Mesendoderm (in vitro differentiated cells): ENCODE measurements at regions not wholly inside any gene's neighbourhood (a gene's known extent, or its start where the extent isn't known, plus 50 kb on each side); places are given as distances from the start of the nearest gene placed in this dataset.
A peak's percentile ranks its signal among the peaks of the same experiment; 100 is the strongest.

Source experiments
- DNase-seq: peaks from one replicate; pipeline ENCODE4 v3.0.0; 2013
- H2AK5ac ChIP-seq: 2 replicates; pipeline ENCODE4 v1.6.1; 2013; ENCODE audit warnings: low read length, inconsistent platforms
- H2BK120ac ChIP-seq: 2 replicates; pipeline ENCODE4 v1.6.1; 2013; ENCODE audit warnings: low read depth, mild to moderate bottlenecking, low read length, moderate library complexity, mixed read lengths
- H2BK15ac ChIP-seq: replicated peaks from 2 replicates; pipeline ENCODE4 v1.6.1; 2013; ENCODE audit warnings: low read depth, mild to moderate bottlenecking, moderate library complexity
- H2BK5ac ChIP-seq: 2 replicates; pipeline ENCODE4 v1.6.1; 2013; ENCODE audit warnings: low read length, inconsistent platforms
- H3K18ac ChIP-seq: 2 replicates; pipeline ENCODE4 v1.6.1; 2013; ENCODE audit warnings: mild to moderate bottlenecking, low read length, mixed read lengths
- H3K23ac ChIP-seq: one replicate; pipeline ENCODE4 v1.6.1; 2013; ENCODE audit warnings: low read length
- H3K27ac ChIP-seq: 2 replicates; pipeline ENCODE4 v1.5.1; 2013; ENCODE audit warnings: low read depth, mild to moderate bottlenecking, inconsistent platforms, low read length, moderate library complexity
- H3K27me3 ChIP-seq: 2 replicates; pipeline ENCODE4 v1.6.1; 2013; ENCODE audit warnings: low read length, control low read depth, mild to moderate bottlenecking, inconsistent platforms; ENCODE audit not compliant: insufficient read depth, poor library complexity
- H3K36me3 ChIP-seq: 2 replicates; pipeline ENCODE4 v1.6.1; 2013; ENCODE audit warnings: low read length, inconsistent platforms; ENCODE audit not compliant: control insufficient read depth, insufficient read depth
- H3K4ac ChIP-seq: one replicate; pipeline ENCODE4 v1.6.1; 2013; ENCODE audit warnings: low read depth, mild to moderate bottlenecking, low read length, moderate library complexity
- H3K4me1 ChIP-seq: 2 replicates; pipeline ENCODE4 v1.6.1; 2013; ENCODE audit warnings: low read depth, low read length, inconsistent platforms; ENCODE audit not compliant: control insufficient read depth
- H3K4me2 ChIP-seq: 2 replicates; pipeline ENCODE4 v1.6.1; 2013; ENCODE audit warnings: low read length
- H3K4me3 ChIP-seq: 2 replicates; pipeline ENCODE4 v1.5.1; 2013; ENCODE audit warnings: mild to moderate bottlenecking, low read length
- H3K56ac ChIP-seq: one replicate; pipeline ENCODE4 v1.6.1; 2013; ENCODE audit warnings: low read length
- H3K79me1 ChIP-seq: 2 replicates; pipeline ENCODE4 v1.6.1; 2013; ENCODE audit warnings: low read length, inconsistent platforms
- H3K79me2 ChIP-seq: 2 replicates; pipeline ENCODE4 v1.6.1; 2013; ENCODE audit warnings: mild to moderate bottlenecking, low read length; ENCODE audit not compliant: control insufficient read depth, insufficient read depth
- H3K9ac ChIP-seq: 2 replicates; pipeline ENCODE4 v1.6.1; 2013; ENCODE audit warnings: low read length, inconsistent platforms
- H4K5ac ChIP-seq: one replicate; pipeline ENCODE4 v1.6.1; 2013; ENCODE audit warnings: low read length
- H4K8ac ChIP-seq: one replicate; pipeline ENCODE4 v1.6.1; 2013; ENCODE audit warnings: low read depth, mild to moderate bottlenecking, control low read depth, low read length, moderate library complexity
- WGBS: extraction: QIAGEN DNeasy Blood & Tissue Kit; methylation state at CpG from one replicate; pipeline ENCODE4 v1.1.7; 2013; ENCODE audit warnings: low lambda C conversion rate, missing lambda C conversion rate; ENCODE audit not compliant: insufficient coverage; ENCODE audit errors: extremely low coverage; 5-methylcytosine and 5-hydroxymethylcytosine counted together

GRCh38 chr15:70164910-70165715 lies 67.4 kb upstream of the TLE3 start:
- Histone ChIP-seq H3K9ac (peak overlapping the region; percentile 1), H3K18ac (no peak overlapping the region), H3K4me1 (peaks cover 8% of the 10 kb centered on the region)

DNA sequence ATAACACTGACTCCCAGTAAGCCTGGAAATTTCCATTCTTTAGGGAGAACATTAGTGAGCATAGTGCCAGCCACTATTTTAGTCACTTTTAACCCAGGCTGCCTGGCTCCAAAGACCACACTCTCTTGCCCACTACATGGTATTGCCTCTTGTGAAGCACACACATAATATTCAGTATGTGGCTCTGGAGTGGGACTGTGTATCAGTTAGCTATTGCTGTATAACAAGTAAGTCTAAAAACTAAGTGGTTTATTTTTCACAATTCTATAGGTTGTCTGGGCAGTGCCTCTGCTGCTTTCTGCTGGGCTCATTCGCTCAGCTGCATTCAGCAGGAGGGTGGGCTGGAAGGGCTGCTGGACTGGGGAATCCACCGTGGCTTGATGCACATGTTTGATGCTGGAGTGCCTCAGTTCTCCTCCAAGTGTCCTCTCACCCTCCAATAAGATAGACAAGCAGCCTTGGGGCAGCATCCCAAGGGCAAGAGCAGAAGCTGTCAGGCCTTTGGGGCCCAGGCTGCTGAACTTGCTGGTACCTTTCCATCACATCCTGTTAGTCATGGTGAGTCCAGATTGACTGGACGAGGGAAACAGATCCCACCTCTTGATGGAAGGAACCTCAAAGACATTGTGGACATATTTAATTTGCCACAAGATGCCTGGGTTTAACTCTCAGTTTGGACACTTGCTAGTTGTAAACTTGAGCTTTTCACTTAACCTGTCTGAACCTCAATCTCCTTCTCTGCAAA lies 66.6 kb upstream of the TLE3 start:
- Histone ChIP-seq H3K79me2 (no peaks in the 10 kb centered on the region), H3K27ac (no peak overlapping the region), H3K23ac (no peak overlapping the region), H2BK5ac (no peak overlapping the region), H3K4me2 (no peak overlapping the region), H4K8ac (no peak overlapping the region), H3K9ac (no peak overlapping the region), H3K18ac (no peak overlapping the region), H4K5ac (no peak overlapping the region), H2BK15ac (no peak overlapping the region), H3K4ac (no peak overlapping the region), H3K4me1 (peaks cover 8% of the 10 kb centered on the region), H3K27me3 (no peaks in the 10 kb centered on the region), H3K79me1 (no peaks in the 10 kb centered on the region), H2BK120ac (no peak overlapping the region), H2AK5ac (no peak overlapping the region), H3K4me3 (no peak overlapping the region), H3K36me3 (no peaks in the 10 kb centered on the region), H3K56ac (no peak overlapping the region)
- WGBS = no CpG with 5 or more reads among the region's 3 CpGs
- no peak for DNase-seq

More at GRCh38 chr15:70164910-70165715, 67.4 kb upstream of the TLE3 start:
- WGBS = no CpG with 5 or more reads among the region's 15 CpGs
- Histone ChIP-seq H2BK5ac (peak overlapping the region; percentile 38), H3K56ac (peak overlapping the region; percentile 54), H3K4me2 (no peak overlapping the region), H3K27ac (no peak overlapping the region), H2BK15ac (no peak overlapping the region), H4K5ac (no peak overlapping the region), H3K4me3 (no peak overlapping the region), H3K79me1 (no peaks in the 10 kb centered on the region), H4K8ac (no peak overlapping the region), H2BK120ac (no peak overlapping the region), H3K36me3 (no peaks in the 10 kb centered on the region), H2AK5ac (peak overlapping the region; percentile 31), H3K27me3 (no peaks in the 10 kb centered on the region), H3K4ac (no peak overlapping the region), H3K23ac (peak overlapping the region; percentile 2), H3K79me2 (no peaks in the 10 kb centered on the region)
- peak; percentile 65 for DNase-seq

DNA sequence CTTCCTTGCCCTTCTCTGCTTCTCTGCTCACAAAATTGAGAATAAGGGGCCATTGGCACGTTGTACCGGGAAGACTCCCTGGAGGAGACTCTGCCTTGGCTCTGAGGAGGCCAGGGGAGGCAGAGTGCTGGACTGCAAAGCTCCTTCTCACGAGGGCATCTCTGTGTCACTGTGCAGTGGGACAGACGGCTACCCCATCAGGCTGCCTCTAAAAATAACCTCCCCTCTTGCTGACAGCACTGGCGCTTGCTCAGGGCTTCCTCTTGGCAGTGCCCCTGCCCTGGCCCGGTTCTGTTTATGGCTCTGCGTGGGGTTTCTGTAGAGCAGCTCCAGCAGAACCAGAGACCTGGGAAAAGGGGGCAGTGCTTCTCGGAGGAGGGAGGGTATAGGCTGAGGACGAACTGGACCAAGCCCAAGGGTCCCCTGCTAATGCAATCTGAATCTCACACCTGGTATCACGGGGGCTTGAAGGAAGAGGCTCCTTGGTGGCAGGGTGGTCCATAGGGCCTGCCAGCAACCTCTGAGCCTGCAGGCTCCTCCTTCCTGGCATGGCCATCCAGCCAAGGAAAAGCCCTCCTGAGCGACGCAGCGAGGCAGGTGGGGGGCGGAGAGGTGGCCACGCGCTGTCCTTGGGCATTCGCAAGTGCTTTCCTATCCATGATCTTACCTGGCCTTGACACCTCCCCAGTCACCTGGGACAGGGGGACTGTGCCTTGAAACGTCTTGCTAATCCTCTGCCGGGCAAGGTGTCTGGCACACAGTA lies 63.3 kb upstream of the TLE3 start:
- H2BK120ac ChIP-seq = no peak overlapping the region
- H4K8ac ChIP-seq = no peak overlapping the region
- H3K18ac ChIP-seq = no peak overlapping the region
- H3K27me3 ChIP-seq = no peaks in the 10 kb centered on the region
- H3K4me3 ChIP-seq = no peak overlapping the region
- no peak overlapping the region for H3K4me2 ChIP-seq
- no peak overlapping the region for H2BK15ac ChIP-seq
- H3K9ac ChIP-seq = no peak overlapping the region
- DNase-seq = no peak
- no peak overlapping the region for H4K5ac ChIP-seq
- no CpG with 5 or more reads among the region's 19 CpGs for WGBS
- no peak overlapping the region for H3K56ac ChIP-seq
- no peaks in the 10 kb centered on the region for H3K79me2 ChIP-seq
- H3K27ac ChIP-seq = no peak overlapping the region
- H2AK5ac ChIP-seq = no peak overlapping the region
- H3K4me1 ChIP-seq = peaks cover 8% of the 10 kb centered on the region
- H3K4ac ChIP-seq = peak overlapping the region; percentile 39
- no peak overlapping the region for H3K23ac ChIP-seq
- H3K79me1 ChIP-seq = no peaks in the 10 kb centered on the region
- no peak overlapping the region for H2BK5ac ChIP-seq
- no peaks in the 10 kb centered on the region for H3K36me3 ChIP-seq

DNA sequence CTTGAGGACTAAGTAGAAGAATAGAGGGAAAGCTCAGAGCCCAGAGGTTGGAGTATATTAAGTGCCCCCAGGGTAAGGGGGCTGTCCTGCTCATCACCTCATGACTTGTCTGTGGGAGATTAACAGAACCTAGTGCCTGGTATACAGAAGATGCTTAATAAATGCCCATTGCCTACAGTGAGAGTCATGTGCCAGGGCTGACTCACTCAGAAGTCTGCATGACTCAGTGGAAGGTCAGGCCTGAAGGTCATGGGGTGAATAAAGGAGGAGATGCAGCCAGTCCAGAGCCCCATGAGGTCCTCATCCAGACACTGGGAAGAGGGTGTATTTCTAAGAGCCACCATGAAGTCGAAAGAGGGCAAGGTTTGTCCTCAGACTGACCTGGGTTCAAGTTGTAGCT lies 62.5 kb upstream of the TLE3 start:
- no peak for DNase-seq
- no CpG with 5 or more reads among the region's 1 CpG for WGBS

GRCh38 chr15:70159713-70160009 lies 61.9 kb upstream of the TLE3 start:
- Histone ChIP-seq H3K27me3 (no peaks in the 10 kb centered on the region), H4K5ac (no peak overlapping the region), H2BK5ac (no peak overlapping the region), H3K27ac (no peak overlapping the region), H3K4ac (no peak overlapping the region), H3K9ac (no peak overlapping the region), H3K56ac (no peak overlapping the region), H4K8ac (no peak overlapping the region), H2BK15ac (no peak overlapping the region), H3K23ac (no peak overlapping the region), H3K36me3 (no peaks in the 10 kb centered on the region), H2BK120ac (no peak overlapping the region), H3K18ac (no peak overlapping the region), H3K79me1 (no peaks in the 10 kb centered on the region), H3K4me1 (no peaks in the 10 kb centered on the region), H3K4me2 (no peak overlapping the region), H3K79me2 (no peaks in the 10 kb centered on the region), H2AK5ac (no peak overlapping the region), H3K4me3 (no peak overlapping the region)
- no CpG with 5 or more reads among the region's 2 CpGs for WGBS
- no peak for DNase-seq

More for the DNA sequence above, 62.5 kb upstream of the TLE3 start:
- Histone ChIP-seq H3K27ac (no peak overlapping the region), H3K18ac (no peak overlapping the region), H2BK120ac (no peak overlapping the region), H3K4me1 (peaks cover 5% of the 10 kb centered on the region), H2AK5ac (no peak overlapping the region), H3K56ac (no peak overlapping the region), H2BK5ac (no peak overlapping the region), H3K79me2 (no peaks in the 10 kb centered on the region), H2BK15ac (no peak overlapping the region), H3K27me3 (no peaks in the 10 kb centered on the region), H3K4me2 (no peak overlapping the region), H3K4me3 (no peak overlapping the region), H3K23ac (no peak overlapping the region), H4K5ac (no peak overlapping the region), H4K8ac (no peak overlapping the region), H3K9ac (no peak overlapping the region), H3K79me1 (no peaks in the 10 kb centered on the region), H3K4ac (no peak overlapping the region), H3K36me3 (no peaks in the 10 kb centered on the region)
